Medulla oblongata (tissue), 1 donor: ENCODE measurements at regions not wholly inside any gene's neighbourhood (a gene's known extent, or its start where the extent isn't known, plus 50 kb on each side); places are given as distances from the start of the nearest gene placed in this dataset.
A peak's percentile ranks its signal among the peaks of the same experiment; 100 is the strongest.
"Not testable (repeated sequence)": the region's sequence is repeated elsewhere in the genome, so short reads cannot be mapped to it uniquely, and the experiment has no call there.

Experiments used
- DNase-seq: peaks from one replicate; pipeline ENCODE4 v3.0.0-alpha.2; 2015; ENCODE audit errors: extremely low spot score

DNA sequence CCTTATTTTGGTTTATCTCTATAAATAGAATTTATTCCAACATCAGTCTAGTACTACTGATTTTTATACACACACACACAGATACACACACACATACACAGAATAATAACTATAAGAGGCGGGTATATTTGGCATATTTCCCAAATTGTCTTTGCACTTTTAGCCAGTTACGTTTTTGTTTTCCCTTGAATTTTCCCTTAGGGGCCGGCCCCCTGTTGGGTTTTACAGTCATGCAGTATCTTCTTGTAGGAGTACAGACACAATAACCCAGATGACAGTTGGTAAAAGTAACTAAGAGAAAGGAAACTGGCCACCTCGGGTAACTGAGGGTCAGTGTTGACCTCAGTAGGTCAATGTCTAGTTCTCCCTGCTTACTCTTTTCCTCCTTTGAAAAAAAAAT, 50.9 kb downstream of the DISP1 start:
- no peak for DNase-seq

- DNase-seq = no peak
These were observed 52.5 kb downstream of the DISP1 start for GRCh38 chr1:222867316-222867715.

GRCh38 chr1:222876182-222876581, 61.3 kb downstream of the DISP1 start:
- no peak for DNase-seq

- DNase-seq = peak; percentile 16
These were observed 63.0 kb downstream of the DISP1 start for GRCh38 chr1:222877854-222878253.

- DNase-seq = no peak
These were observed 65.7 kb downstream of the DISP1 start for GRCh38 chr1:222880587-222880986.

- no peak for DNase-seq
These were observed 71.5 kb downstream of the DISP1 start for GRCh38 chr1:222886194-222886854.

DNA sequence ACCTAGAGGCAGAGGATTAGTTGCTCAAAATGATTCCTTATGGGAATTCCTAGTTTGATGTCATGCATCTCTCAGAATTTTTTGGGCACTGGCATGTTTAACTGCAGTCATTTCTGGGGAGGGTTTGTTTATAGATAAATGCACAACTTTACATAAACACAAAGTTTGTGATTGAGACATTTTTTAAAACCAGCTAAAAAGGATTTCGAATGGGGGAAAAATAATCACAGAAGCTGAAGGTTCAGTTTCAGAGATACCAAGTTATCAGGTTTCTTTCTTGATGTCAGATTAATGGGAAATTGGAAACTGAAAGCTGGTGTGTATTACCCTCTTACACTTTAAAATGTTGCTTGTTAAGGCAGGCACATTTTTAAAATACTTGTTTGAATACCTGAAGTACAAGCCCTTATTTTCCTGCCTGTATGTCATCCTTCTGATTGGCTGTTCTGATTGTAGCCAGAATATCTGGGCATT, 72.1 kb downstream of the DISP1 start:
- DNase-seq = no peak

- no peak for DNase-seq
These were observed 74.6 kb downstream of the DISP1 start for GRCh38 chr1:222889440-222889839.

- DNase-seq = no peak
These were observed 75.9 kb downstream of the DISP1 start for GRCh38 chr1:222890716-222891115.

DNA sequence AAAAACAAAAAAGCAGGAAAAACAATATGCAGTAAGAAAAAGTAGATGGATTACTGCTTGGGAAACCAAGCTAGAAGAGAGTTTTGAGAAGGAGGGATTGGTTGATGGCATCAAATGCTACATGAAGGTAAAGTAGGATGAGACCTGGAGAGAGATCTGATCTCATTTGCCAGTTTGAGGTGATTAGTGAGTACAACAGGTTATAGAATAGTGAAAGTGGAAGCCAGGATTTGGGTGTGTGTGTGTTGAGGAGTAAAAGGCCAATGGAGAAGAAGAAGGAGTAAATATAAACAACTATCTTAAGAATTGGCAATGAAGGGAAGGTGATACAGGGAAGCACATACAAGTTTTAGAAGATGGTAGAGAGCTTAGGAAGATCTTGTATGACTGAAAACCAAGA, 76.7 kb downstream of the DISP1 start:
- no peak for DNase-seq

- no peak for DNase-seq
These were observed 77.4 kb downstream of the DISP1 start for GRCh38 chr1:222892137-222892769.

GRCh38 chr1:222893255-222893654, 78.4 kb downstream of the DISP1 start:
- no peak for DNase-seq

DNA sequence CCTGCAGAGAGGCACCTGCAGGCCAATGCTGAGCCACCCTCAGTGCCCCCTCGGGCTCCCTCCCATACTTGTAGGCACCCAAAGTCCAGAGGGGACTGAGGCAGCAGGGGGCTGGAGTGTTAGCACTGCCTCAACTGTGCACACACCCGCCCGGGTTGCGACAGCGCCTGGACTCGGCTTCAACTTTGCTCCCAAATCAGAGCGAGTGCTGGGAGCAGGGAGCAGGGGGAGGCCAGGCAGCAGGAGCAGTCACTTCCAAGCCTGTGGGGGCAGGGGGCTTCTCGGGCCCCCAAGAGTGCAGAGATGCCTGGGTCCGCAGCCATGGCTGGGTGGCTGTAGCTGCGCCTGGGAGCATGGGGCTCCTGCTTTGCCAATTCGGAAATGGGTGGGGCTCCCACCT, 79.5 kb downstream of the DISP1 start:
- DNase-seq = no peak

GRCh38 chr1:222896630-222897526, 82.0 kb downstream of the DISP1 start:
- DNase-seq = no peak

DNA sequence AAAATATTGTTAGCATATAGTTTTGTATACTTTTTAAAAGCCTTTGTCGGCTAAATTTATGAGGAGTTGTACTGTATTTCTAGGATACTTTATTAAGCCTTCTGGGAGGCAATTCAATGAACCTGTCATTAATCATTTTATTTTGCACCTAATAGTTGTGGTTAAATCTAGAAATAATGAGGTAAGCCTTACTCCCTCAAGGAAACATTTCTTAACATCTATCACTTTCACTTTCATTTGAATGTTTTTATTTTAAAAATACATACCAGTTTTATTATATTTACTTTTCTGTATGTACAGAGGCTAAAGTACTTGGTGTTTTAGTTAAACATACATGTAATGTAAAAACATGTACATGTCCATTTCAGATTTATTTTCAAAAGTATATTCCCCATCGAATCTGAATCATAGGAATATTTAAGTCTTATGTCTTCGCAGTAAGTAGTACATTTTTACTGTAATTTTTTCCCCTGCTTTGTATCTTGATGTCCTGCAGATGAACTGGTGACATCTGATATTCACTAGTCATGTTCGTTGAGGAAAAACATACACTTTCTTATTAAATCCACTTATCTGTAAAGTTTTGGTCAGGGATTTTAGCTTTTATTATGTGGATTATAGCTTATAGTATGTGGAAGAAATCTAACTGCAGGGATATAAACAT, 82.8 kb downstream of the DISP1 start:
- DNase-seq = no peak

DNA sequence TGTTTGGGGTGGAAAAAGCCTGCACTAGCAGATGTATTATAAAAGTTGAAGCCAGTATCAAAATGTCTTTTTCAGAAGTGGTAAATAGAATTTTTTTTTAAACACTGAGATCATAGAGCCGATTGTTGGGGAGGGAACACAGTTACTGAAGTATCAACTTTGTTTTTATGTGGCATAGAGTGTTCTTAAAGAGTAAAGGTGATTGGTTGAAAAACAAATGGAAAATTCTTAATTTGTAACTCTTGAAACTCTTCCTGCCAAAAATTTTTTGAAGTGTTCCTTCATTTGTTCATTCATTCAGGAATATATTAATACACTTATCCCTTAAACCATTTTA, 83.3 kb downstream of the DISP1 start:
- no peak for DNase-seq

GRCh38 chr1:222899471-222899870, 84.6 kb downstream of the DISP1 start:
- no peak for DNase-seq

- DNase-seq = no peak
These were observed 89.6 kb downstream of the DISP1 start for GRCh38 chr1:222904451-222904850.

GRCh38 chr1:222905151-222905550, 90.3 kb downstream of the DISP1 start:
- DNase-seq = no peak

- not testable (repeated sequence) for DNase-seq
These were observed 91.5 kb downstream of the DISP1 start for GRCh38 chr1:222906271-222906739.

- no peak for DNase-seq
These were observed 94.7 kb downstream of the DISP1 start for GRCh38 chr1:222909586-222909985.

- no peak for DNase-seq
These were observed 95.9 kb downstream of the DISP1 start for GRCh38 chr1:222910699-222911098.
